ENCODE measurements at regions not wholly inside any gene's neighbourhood (a gene's known extent, or its start where the extent isn't known, plus 50 kb on each side); places are given as distances from the start of the nearest gene placed in this dataset.

- no peak overlapping the region for H3K4me3 ChIP-seq
- FAIRE-seq (no peak), DNase-seq (peak in 1 of 6 donors; percentile 26), ATAC-seq (no peak)
- H3K9me3 ChIP-seq = no peaks in the 10 kb centered on the region
- peaks cover 0 to 12% (median 3%) of the 10 kb centered on the region in 4 donors for H3K27me3 ChIP-seq
- no peaks in the 10 kb centered on the region for H3K36me3 ChIP-seq
- intact Hi-C loops (cut with DNase I) = no loop called here
- 74 to 82% methylated on average over 36 to 39 of the region's 39 CpGs for WGBS, 2 donors
- no peak for TF ChIP-seq CTCF (IDR thresholded peaks at IDR 0.05)
- no peaks in the 10 kb centered on the region for H3K4me1 ChIP-seq
- no peak overlapping the region for H3K27ac ChIP-seq
These were observed 298.1 kb upstream of the TRPC5 start for GRCh38 chrX:112380541-112381278.

GRCh38 chrX:112377481-112377880 is 294.9 kb upstream of the TRPC5 start:
- Histone ChIP-seq H3K4me1 (no peaks in the 10 kb centered on the region), H3K9me3 (no peaks in the 10 kb centered on the region), H3K4me3 (no peak overlapping the region), H3K27me3 (peaks cover 0 to 12% (median 3%) of the 10 kb centered on the region in 4 donors), H3K36me3 (no peaks in the 10 kb centered on the region), H3K27ac (no peak overlapping the region)
- FAIRE-seq (no peak), DNase-seq (no peak), ATAC-seq (no peak)
- intact Hi-C loops (cut with DNase I) = no loop called here
- WGBS, 2 donors = 46 to 57% methylated on average over 3 of the region's 3 CpGs
- TF ChIP-seq CTCF (IDR thresholded peaks at IDR 0.05) = no peak

- H3K9me3 ChIP-seq = no peaks in the 10 kb centered on the region
- ATAC-seq (no peak), FAIRE-seq (no peak), DNase-seq (no peak)
- no peak overlapping the region for H3K4me3 ChIP-seq
- no peaks in the 10 kb centered on the region for H3K27me3 ChIP-seq
- H3K36me3 ChIP-seq = no peaks in the 10 kb centered on the region
- H3K27ac ChIP-seq = no peak overlapping the region
- WGBS, 2 donors = 21 to 27% methylated on average over 3 of the region's 3 CpGs
- TF ChIP-seq CTCF (IDR thresholded peaks at IDR 0.05) = no peak
- intact Hi-C loops (cut with DNase I) = no loop called here
- H3K4me1 ChIP-seq = no peaks in the 10 kb centered on the region
These were observed 285.8 kb upstream of the TRPC5 start for GRCh38 chrX:112368371-112368770.

GRCh38 chrX:112367065-112367464 is 284.5 kb upstream of the TRPC5 start:
- Histone ChIP-seq H3K27me3 (no peaks in the 10 kb centered on the region), H3K4me1 (no peaks in the 10 kb centered on the region), H3K36me3 (no peaks in the 10 kb centered on the region), H3K27ac (no peak overlapping the region), H3K4me3 (no peak overlapping the region), H3K9me3 (no peaks in the 10 kb centered on the region)
- FAIRE-seq = no peak
- DNase-seq = no peak
- ATAC-seq = no peak
- no peak for TF ChIP-seq CTCF (IDR thresholded peaks at IDR 0.05)
- intact Hi-C loops (cut with DNase I) = no loop called here
- 89 to 93% methylated on average over 1 of the region's 1 CpG for WGBS, 2 donors

- ATAC-seq (no peak), FAIRE-seq (no peak), DNase-seq (no peak)
- Histone ChIP-seq H3K4me1 (no peaks in the 10 kb centered on the region), H3K36me3 (no peaks in the 10 kb centered on the region), H3K27ac (no peak overlapping the region), H3K4me3 (no peak overlapping the region), H3K9me3 (no peaks in the 10 kb centered on the region), H3K27me3 (no peaks in the 10 kb centered on the region)
- no peak for TF ChIP-seq CTCF (IDR thresholded peaks at IDR 0.05)
- WGBS, 2 donors = 26 to 61% methylated on average over 1 of the region's 1 CpG
- intact Hi-C loops (cut with DNase I) = no loop called here
These were observed 277.3 kb upstream of the TRPC5 start for GRCh38 chrX:112359906-112360305.
